ENCODE measurements at regions not wholly inside any gene's neighbourhood (a gene's known extent, or its start where the extent isn't known, plus 50 kb on each side); places are given as distances from the start of the nearest gene placed in this dataset.

- Histone ChIP-seq H3K27me3 (no peaks in the 10 kb centered on the region), H3K4me1 (no peaks in the 10 kb centered on the region), H3K36me3 (no peaks in the 10 kb centered on the region), H3K9me3 (no peaks in the 10 kb centered on the region), H3K4me3 (replicated peaks in 1 of 3) (no peak overlapping the region), H3K27ac (no peak overlapping the region)
- 88 to 91% methylated on average over 2 of the region's 2 CpGs for WGBS, 2 donors
- TF ChIP-seq POLR2A (IDR thresholded peaks at IDR 0.05): no peak
- TF ChIP-seq, protein P1, sequence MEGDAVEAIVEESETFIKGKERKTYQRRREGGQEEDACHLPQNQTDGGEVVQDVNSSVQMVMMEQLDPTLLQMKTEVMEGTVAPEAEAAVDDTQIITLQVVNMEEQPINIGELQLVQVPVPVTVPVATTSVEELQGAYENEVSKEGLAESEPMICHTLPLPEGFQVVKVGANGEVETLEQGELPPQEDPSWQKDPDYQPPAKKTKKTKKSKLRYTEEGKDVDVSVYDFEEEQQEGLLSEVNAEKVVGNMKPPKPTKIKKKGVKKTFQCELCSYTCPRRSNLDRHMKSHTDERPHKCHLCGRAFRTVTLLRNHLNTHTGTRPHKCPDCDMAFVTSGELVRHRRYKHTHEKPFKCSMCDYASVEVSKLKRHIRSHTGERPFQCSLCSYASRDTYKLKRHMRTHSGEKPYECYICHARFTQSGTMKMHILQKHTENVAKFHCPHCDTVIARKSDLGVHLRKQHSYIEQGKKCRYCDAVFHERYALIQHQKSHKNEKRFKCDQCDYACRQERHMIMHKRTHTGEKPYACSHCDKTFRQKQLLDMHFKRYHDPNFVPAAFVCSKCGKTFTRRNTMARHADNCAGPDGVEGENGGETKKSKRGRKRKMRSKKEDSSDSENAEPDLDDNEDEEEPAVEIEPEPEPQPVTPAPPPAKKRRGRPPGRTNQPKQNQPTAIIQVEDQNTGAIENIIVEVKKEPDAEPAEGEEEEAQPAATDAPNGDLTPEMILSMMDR (IDR thresholded peaks at IDR 0.05): no peak
- DNase-seq: no peak
- intact Hi-C loops (cut with DNase I): no loop called here
Observed at GRCh38 chr1:102181341-102181740, 184.6 kb upstream of the OLFM3 start.

GRCh38 chr1:102178480-102178879 is 181.8 kb upstream of the OLFM3 start:
- TF ChIP-seq POLR2A (IDR thresholded peaks at IDR 0.05): no peak
- TF ChIP-seq, protein P1 (IDR thresholded peaks at IDR 0.05): no peak
- 86 to 89% methylated on average over 2 of the region's 2 CpGs for WGBS, 2 donors
- intact Hi-C loops (cut with DNase I): no loop called here
- no peaks in the 10 kb centered on the region for H3K9me3 ChIP-seq
- no peaks in the 10 kb centered on the region for H3K27me3 ChIP-seq
- no peaks in the 10 kb centered on the region for H3K4me1 ChIP-seq
- no peak overlapping the region for H3K27ac ChIP-seq
- DNase-seq: no peak
- H3K4me3 ChIP-seq (replicated peaks in 1 of 3): no peak overlapping the region
- H3K36me3 ChIP-seq: no peaks in the 10 kb centered on the region

DNA sequence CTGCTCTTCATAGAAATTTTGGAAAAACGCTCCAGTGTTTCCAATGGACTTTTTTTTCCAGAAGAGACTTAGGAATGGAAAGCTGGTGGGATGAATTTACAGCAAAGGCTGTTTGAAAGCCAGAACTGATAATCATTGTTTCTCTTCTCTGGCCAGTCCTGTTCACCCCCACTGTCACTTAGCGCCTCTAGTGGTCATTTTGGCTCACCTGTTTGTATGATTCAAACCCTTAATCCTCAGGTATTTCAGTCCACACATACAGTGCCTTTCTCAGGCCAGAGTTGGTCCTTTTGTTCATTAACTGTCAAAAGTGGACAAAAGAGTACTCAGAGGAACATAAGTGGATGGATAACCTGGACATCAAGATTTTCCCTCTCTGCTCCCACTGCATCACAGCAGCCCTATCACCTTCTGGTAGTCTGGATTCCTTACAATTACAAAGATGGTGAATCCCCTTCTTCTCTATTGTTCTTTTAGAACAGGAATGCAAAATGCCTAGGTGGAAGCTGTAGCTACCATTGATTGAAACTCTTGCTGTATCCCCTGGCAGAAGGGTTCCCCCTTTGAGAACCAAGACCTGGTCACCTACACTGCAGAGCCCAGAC is 177.6 kb upstream of the OLFM3 start:
- H3K27me3 ChIP-seq: no peaks in the 10 kb centered on the region
- TF ChIP-seq POLR2A (IDR thresholded peaks at IDR 0.05): no peak
- TF ChIP-seq, protein P1 (IDR thresholded peaks at IDR 0.05): peak in 4 of 6 experiments; percentile 22 to 40 (median 26)
- no peaks in the 10 kb centered on the region for H3K36me3 ChIP-seq
- intact Hi-C loops (cut with DNase I): no loop called here
- no peaks in the 10 kb centered on the region for H3K9me3 ChIP-seq
- no peak overlapping the region for H3K4me3 ChIP-seq (replicated peaks in 1 of 3)
- 24 to 35% methylated on average over 2 of the region's 2 CpGs for WGBS, 2 donors
- H3K27ac ChIP-seq: no peak overlapping the region
- H3K4me1 ChIP-seq: no peaks in the 10 kb centered on the region
- peak; percentile 5 to 7 for DNase-seq

GRCh38 chr1:102172200-102172599 is 175.5 kb upstream of the OLFM3 start:
- Histone ChIP-seq H3K27me3 (no peaks in the 10 kb centered on the region), H3K27ac (no peak overlapping the region), H3K4me1 (no peaks in the 10 kb centered on the region), H3K4me3 (replicated peaks in 1 of 3) (no peak overlapping the region), H3K36me3 (no peaks in the 10 kb centered on the region), H3K9me3 (no peaks in the 10 kb centered on the region)
- intact Hi-C loops (cut with DNase I): no loop called here
- TF ChIP-seq POLR2A (IDR thresholded peaks at IDR 0.05): no peak
- TF ChIP-seq, protein P1 (IDR thresholded peaks at IDR 0.05): no peak
- no peak for DNase-seq
- 85 to 92% methylated on average over 1 of the region's 1 CpG for WGBS, 2 donors

DNA sequence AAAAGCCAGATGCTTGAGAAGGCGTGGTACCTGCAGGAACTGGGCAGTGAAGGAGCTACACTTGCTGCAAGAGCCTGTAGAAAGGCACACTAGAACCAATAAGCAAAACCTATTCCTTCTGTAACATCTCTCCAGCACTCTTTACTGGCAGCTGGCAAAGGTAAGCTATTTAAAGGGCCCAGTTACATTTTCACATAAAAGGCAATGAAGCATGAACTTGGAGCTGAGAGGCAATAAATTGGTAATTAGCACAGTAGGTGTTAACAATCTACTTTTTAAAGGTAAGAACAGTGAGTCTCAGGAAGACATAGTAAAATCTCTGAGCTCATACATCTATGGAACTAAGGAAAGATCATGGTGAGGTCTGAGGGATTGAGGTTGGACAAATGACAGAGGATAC is 167.1 kb upstream of the OLFM3 start:
- intact Hi-C loops (cut with DNase I): no loop called here
- WGBS, 2 donors: 27 to 50% methylated on average over 1 of the region's 1 CpG
- no peak for DNase-seq
- Histone ChIP-seq H3K27me3 (no peaks in the 10 kb centered on the region), H3K4me1 (no peaks in the 10 kb centered on the region), H3K4me3 (replicated peaks in 1 of 3) (no peak overlapping the region), H3K9me3 (no peaks in the 10 kb centered on the region), H3K36me3 (no peaks in the 10 kb centered on the region), H3K27ac (no peak overlapping the region)
- TF ChIP-seq, protein P1 (IDR thresholded peaks at IDR 0.05): no peak
- no peak for TF ChIP-seq POLR2A (IDR thresholded peaks at IDR 0.05)
